A673 (cell line): ENCODE measurements at regions not wholly inside any gene's neighbourhood (a gene's known extent, or its start where the extent isn't known, plus 50 kb on each side); places are given as distances from the start of the nearest gene placed in this dataset.

ENCODE experiments used
- BruUV-seq: library from RNA; stranded (reverse); fragments of 400-500 nt; replicated peaks from 2 replicates; lab custom pipeline; 2021; lab: Mats Ljungman, UMichigan
- CTCF ChIA-PET: fragments of 300-600 bp; sonication (Branson Sonifier 250); formaldehyde crosslinking; loops from one replicate; lab custom pipeline; 2022; ENCODE audit warnings: antibody characterized with exemption; lab: Charles Lee
- POLR2A ChIA-PET: fragments of 300-600 bp; sonication (Branson Sonifier 250); formaldehyde crosslinking; loops from one replicate; lab custom pipeline; 2022; ENCODE audit warnings: antibody characterized with exemption; ENCODE audit not compliant: low non-redundant PET; lab: Charles Lee
- DNase-seq: peaks from one replicate; pipeline ENCODE4 v3.0.0-alpha.2; 2015; ENCODE audit warnings: low spot score
- H3K27ac ChIP-seq: fragments of 200-600 bp; sonication (generic); 2 replicates; pipeline ENCODE4 v1.5.1; 2016; ENCODE audit warnings: mixed run types, low read depth, mild to moderate bottlenecking, mixed read lengths, antibody characterized with exemption, low read length; ENCODE audit not compliant: poor library complexity, severe bottlenecking
- H3K27me3 ChIP-seq: fragments of 200-600 bp; sonication (generic); replicated peaks from 2 replicates; pipeline ENCODE4 v1.6.1; 2017; ENCODE audit warnings: mixed run types, low read depth, mild to moderate bottlenecking, mixed read lengths, antibody characterized with exemption, low read length; ENCODE audit not compliant: insufficient read depth, poor library complexity
- H3K36me3 ChIP-seq: fragments of 200-600 bp; sonication (generic); 2 replicates; pipeline ENCODE4 v1.6.1; 2016; ENCODE audit warnings: mixed run types, mild to moderate bottlenecking, mixed read lengths, antibody characterized with exemption, low read length; ENCODE audit not compliant: insufficient read depth, poor library complexity, severe bottlenecking
- H3K4me1 ChIP-seq: fragments of 200-600 bp; sonication (generic); 2 replicates; pipeline ENCODE4 v1.6.1; 2017; ENCODE audit warnings: mixed run types, mild to moderate bottlenecking, mixed read lengths, antibody characterized with exemption, low read length; ENCODE audit not compliant: insufficient read depth, poor library complexity, severe bottlenecking
- H3K4me3 ChIP-seq: fragments of 200-600 bp; sonication (generic); 2 replicates; pipeline ENCODE4 v1.5.1; 2016; ENCODE audit warnings: low read depth, mixed run types, mild to moderate bottlenecking, mixed read lengths, low read length; ENCODE audit not compliant: poor library complexity, severe bottlenecking
- H3K9me3 ChIP-seq: fragments of 200-600 bp; sonication (generic); 2 replicates; pipeline ENCODE4 v1.6.1; 2016; ENCODE audit warnings: mixed run types, low read depth, mild to moderate bottlenecking, mixed read lengths, antibody characterized with exemption, low read length; ENCODE audit not compliant: poor library complexity, severe bottlenecking
- CTCF ChIP-seq: fragments of 300-800, 200-600 bp; sonication (generic); conservative IDR thresholded peaks from 2 replicates; pipeline ENCODE4 v1.5.1; 2017; ENCODE audit warnings: low read depth, mild to moderate bottlenecking, antibody characterized with exemption, low read length, moderate library complexity, mixed read lengths
- EZH2 ChIP-seq: fragments of 200-600 bp; sonication (generic); IDR thresholded peaks from 2 replicates; pipeline ENCODE4 v1.6.1; 2017; ENCODE audit warnings: borderline replicate concordance, low read depth, mild to moderate bottlenecking, mixed read lengths, antibody characterized with exemption, low read length; ENCODE audit not compliant: poor library complexity, severe bottlenecking
- intact Hi-C: fragments of 100-400 bp; cut with micrococcal nuclease; formaldehyde crosslinking; loops from one replicate; pipeline ENCODE4 v1.10.0; 2022; ENCODE audit not compliant: unreplicated experiment

GRCh38 chr14:65352964-65353530, 59.5 kb upstream of the FUT8 start:
- POLR2A ChIA-PET, result no interaction called here
- H3K4me1 ChIP-seq, result no peaks in the 10 kb centered on the region
- H3K9me3 ChIP-seq, result no peaks in the 10 kb centered on the region
- no peak for DNase-seq
- no peaks in the 10 kb centered on the region for H3K27me3 ChIP-seq
- no peak for TF ChIP-seq CTCF
- TF ChIP-seq EZH2, result no peak
- intact Hi-C loops, result no loop called here
- no peak overlapping the region for H3K27ac ChIP-seq
- BruUV-seq, result no TSS peak
- no peak overlapping the region for H3K4me3 ChIP-seq
- CTCF ChIA-PET, result no interaction called here
- H3K36me3 ChIP-seq, result no peaks in the 10 kb centered on the region

GRCh38 chr14:65354131-65354530, 58.4 kb upstream of the FUT8 start:
- Histone ChIP-seq H3K4me1 (no peaks in the 10 kb centered on the region), H3K36me3 (no peaks in the 10 kb centered on the region), H3K9me3 (no peaks in the 10 kb centered on the region), H3K27ac (no peak overlapping the region), H3K27me3 (no peaks in the 10 kb centered on the region), H3K4me3 (no peak overlapping the region)
- CTCF ChIA-PET, result no interaction called here
- no peak for DNase-seq
- no TSS peak for BruUV-seq
- POLR2A ChIA-PET, result no interaction called here
- intact Hi-C loops, result no loop called here
- TF ChIP-seq CTCF (no peak), EZH2 (no peak)

GRCh38 chr14:65354715-65355114, 57.8 kb upstream of the FUT8 start:
- H3K36me3 ChIP-seq, result no peaks in the 10 kb centered on the region
- H3K4me3 ChIP-seq, result no peak overlapping the region
- ChIA-PET CTCF (no interaction called here), POLR2A (no interaction called here)
- no peak for DNase-seq
- BruUV-seq, result no TSS peak
- H3K27me3 ChIP-seq, result no peaks in the 10 kb centered on the region
- no peaks in the 10 kb centered on the region for H3K9me3 ChIP-seq
- intact Hi-C loops, result no loop called here
- H3K4me1 ChIP-seq, result no peaks in the 10 kb centered on the region
- no peak for TF ChIP-seq EZH2
- TF ChIP-seq CTCF, result no peak
- H3K27ac ChIP-seq, result no peak overlapping the region
